ELF-1 (cell line): ENCODE measurements at regions not wholly inside any gene's neighbourhood (a gene's known extent, or its start where the extent isn't known, plus 50 kb on each side); places are given as distances from the start of the nearest gene placed in this dataset.
"Not testable (repeated sequence)": the region's sequence is repeated elsewhere in the genome, so short reads cannot be mapped to it uniquely, and the experiment has no call there.

ENCODE experiments used
- DNase-seq: peaks from one replicate; pipeline ENCODE4 v3.0.0-alpha.2; 2016; ENCODE audit warnings: low read depth, low spot score

GRCh38 chr7:9919-10318 lies 182.5 kb upstream of the FAM20C start:
- not testable (repeated sequence) for DNase-seq

GRCh38 chr7:32565-33280 lies 159.6 kb upstream of the FAM20C start:
- not testable (repeated sequence) for DNase-seq

- not testable (repeated sequence) for DNase-seq
These were observed 157.2 kb upstream of the FAM20C start for GRCh38 chr7:35121-35541.

GRCh38 chr7:36539-36938 lies 155.8 kb upstream of the FAM20C start:
- not testable (repeated sequence) for DNase-seq

GRCh38 chr7:37656-38055 lies 154.7 kb upstream of the FAM20C start:
- DNase-seq, result not testable (repeated sequence)

GRCh38 chr7:38444-38843 lies 153.9 kb upstream of the FAM20C start:
- DNase-seq, result not testable (repeated sequence)

- peak; percentile 85 for DNase-seq
These were observed 152.2 kb upstream of the FAM20C start for GRCh38 chr7:39984-40740.

GRCh38 chr7:40799-41750 lies 151.3 kb upstream of the FAM20C start:
- no peak for DNase-seq

- DNase-seq, result no peak
These were observed 150.3 kb upstream of the FAM20C start for GRCh38 chr7:41917-42565.

- DNase-seq, result no peak
These were observed 148.4 kb upstream of the FAM20C start for GRCh38 chr7:43791-44540.

GRCh38 chr7:44541-44896 lies 147.9 kb upstream of the FAM20C start:
- DNase-seq, result no peak

GRCh38 chr7:45106-46090 lies 147.0 kb upstream of the FAM20C start:
- no peak for DNase-seq

GRCh38 chr7:46123-46829 lies 146.1 kb upstream of the FAM20C start:
- DNase-seq, result no peak

- DNase-seq, result no peak
These were observed 145.6 kb upstream of the FAM20C start for GRCh38 chr7:46830-47140.

- no peak for DNase-seq
These were observed 140.8 kb upstream of the FAM20C start for GRCh38 chr7:51456-52068.

- DNase-seq, result no peak
These were observed 140.3 kb upstream of the FAM20C start for GRCh38 chr7:52100-52499.

GRCh38 chr7:53531-53930 lies 138.8 kb upstream of the FAM20C start:
- DNase-seq, result no peak

GRCh38 chr7:54615-55014 lies 137.8 kb upstream of the FAM20C start:
- no peak for DNase-seq
